GM18861 (cell line): ENCODE measurements at regions not wholly inside any gene's neighbourhood (a gene's known extent, or its start where the extent isn't known, plus 50 kb on each side); places are given as distances from the start of the nearest gene placed in this dataset.
"Not testable (repeated sequence)": the region's sequence is repeated elsewhere in the genome, so short reads cannot be mapped to it uniquely, and the experiment has no call there.

Experiments used
- ATAC-seq: cut with Tn5 transposase; IDR thresholded peaks from one replicate; pipeline ENCODE4 v1.9.1; 2021; ENCODE audit not compliant: unreplicated experiment

DNA sequence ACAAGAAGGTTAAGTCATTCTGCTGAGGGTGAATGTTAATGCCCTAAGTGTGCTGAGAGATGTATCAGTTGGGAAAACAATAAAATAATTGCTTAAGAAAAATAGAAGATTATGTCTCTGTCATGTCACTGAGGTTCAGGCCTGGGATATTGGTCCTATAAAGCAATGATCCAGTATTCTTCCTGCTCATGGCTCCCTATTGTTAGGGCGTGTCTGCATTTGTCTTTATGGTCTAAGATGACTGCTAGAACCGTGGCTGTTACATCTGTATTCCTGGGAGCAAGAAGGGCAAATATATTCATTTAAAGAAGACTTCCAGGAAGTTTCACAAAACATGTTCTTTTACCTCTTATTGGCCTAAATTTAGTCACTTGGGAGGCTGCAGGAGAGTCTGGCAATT is 125.0 kb downstream of the KCNE4 start:
- ATAC-seq: no peak

- no peak for ATAC-seq
These were observed 128.5 kb downstream of the KCNE4 start for GRCh38 chr2:223180463-223180862.

- ATAC-seq: no peak
These were observed 129.6 kb downstream of the KCNE4 start for GRCh38 chr2:223181561-223181960.

GRCh38 chr2:223182356-223182755 is 130.4 kb downstream of the KCNE4 start:
- no peak for ATAC-seq

- no peak for ATAC-seq
These were observed 133.6 kb downstream of the KCNE4 start for GRCh38 chr2:223185638-223186037.

- no peak for ATAC-seq
These were observed 135.3 kb downstream of the KCNE4 start for GRCh38 chr2:223187256-223187655.

DNA sequence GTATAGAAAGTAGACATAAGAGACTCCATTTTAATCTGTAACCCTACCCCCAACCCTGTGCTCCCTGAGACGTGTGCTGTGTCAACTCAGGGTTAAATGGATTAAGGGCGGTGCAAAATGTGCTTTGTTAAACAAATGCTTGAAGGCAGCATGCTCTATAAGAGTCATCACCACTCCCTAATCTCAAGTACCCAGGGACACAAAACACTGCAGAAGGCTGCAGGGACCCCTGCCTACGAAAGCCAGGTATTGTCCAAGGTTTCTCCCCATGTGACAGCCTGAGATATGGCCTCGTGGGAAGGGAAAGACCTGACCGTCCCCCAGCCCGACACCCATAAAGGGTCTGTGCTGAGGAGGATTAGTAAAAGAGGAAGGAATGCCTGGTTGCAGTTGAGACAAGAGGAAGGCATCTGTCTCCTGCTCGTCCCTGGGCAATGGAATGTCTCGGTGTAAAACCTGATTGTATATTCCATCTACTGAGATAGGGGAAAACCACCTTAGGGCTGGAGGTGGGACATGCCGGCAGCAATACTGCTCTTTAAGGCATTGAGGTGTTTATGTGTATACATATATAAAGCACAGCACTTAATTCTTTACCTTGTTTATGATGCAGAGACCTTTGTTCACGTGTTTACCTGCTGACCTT is 138.7 kb downstream of the KCNE4 start:
- ATAC-seq: not testable (repeated sequence)

GRCh38 chr2:223196331-223196730 is 144.3 kb downstream of the KCNE4 start:
- ATAC-seq: no peak

DNA sequence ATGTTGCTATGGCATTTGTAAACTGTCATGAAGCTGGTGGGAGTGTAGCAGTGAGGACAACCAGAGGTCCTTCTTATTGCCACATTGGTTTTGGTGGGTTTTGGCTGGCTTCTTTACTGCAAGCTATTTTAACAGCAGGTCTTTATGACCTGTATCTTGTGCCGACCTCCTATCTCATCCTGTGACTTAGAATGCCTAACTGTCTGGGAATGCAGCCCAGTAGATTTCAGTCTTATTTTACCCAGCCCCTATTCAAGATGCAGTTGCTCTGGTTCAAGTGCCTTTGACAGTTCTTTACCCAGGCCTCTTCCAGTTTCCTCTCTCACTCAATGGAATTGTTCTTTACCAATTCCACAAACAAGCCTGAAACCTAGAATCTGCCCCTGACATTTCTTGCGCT is 145.1 kb downstream of the KCNE4 start:
- ATAC-seq: no peak

DNA sequence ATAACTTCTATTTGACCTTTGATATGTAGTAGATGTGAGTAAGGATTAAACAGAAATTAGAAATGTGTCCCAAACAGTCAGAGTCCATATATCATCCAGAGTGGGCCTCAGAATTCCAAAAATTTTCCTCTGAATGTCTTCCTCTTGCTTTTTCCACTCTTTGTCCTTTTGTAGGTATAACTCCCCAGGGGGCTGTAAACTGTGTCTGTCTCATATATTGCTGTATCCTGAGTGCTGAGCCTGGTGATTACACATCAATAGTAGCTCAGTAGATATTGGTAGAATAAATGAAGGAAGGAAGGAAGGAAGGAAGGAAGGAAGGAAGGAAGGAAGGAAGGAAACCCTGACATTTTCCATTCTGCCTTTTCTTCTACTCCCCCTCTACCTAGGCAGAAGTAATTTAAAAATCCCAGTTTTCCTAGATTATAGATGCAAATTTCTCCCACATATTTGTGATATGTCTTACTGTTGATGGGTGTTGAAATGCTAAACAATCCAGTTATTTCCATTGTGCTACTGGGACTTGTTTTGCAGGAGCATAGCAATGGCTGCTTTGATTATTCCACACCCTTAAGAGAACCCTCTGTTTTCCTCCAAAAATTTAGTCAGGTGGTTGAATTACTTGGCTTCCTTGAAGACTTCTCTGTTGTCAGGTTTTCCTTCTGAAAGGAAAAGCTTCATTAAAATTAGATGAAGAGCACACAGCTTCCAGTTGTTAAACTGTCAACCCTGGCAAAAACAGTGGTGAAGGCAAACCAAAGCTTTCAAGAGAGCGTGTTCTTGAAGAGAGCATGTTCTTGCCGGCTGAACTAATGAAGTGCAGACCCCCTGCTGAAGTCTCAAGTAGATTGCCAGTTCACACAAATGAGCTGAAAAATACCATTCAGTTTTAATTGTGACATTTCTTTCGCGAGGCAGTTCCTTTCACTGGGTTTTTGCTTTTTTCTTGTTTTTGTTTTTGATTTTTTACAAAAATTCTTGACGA is 147.8 kb downstream of the KCNE4 start:
- no peak for ATAC-seq

DNA sequence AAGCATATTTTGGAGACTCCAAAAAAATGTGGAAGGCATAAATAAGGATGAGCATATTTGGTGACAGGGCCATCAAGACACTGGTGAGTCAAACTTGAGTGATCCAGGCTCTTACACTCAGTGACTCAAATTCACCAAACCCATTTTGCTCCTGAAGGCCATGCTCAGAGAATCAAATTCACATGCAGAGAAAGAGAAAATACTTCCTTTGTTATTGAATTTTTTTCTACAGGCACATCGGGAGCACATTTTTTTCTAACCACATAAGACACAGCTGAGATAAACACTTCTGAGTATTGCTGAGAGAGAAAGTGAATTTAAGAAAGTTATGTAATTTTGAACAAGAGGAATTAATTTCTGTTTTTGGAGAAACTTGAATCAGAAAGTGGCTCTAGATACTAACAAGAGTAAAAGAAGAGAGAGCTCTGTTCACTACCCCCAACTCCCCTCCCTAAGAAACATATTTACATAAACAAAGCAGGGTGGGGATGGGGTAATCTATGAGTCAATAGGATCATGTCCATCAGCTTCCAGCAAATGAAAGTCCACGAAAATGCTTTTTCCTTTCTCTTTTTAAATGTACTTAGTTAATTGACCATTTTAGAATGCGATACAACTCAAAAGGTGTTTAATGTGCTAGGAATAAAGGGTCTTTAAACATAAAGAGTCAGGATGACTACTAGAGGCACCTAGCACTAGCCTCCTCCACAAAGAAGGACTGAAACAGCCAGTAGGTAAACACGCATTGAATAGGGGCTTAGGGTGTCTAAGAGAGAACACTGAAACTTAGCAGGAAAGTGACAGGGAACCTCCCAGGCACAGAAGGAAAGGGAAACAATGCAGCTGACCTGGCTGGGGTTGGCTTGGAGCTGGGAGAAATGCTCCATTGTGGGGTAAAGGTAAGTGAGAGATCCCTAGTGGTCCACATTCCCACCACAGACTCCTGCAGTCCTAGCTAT is 152.3 kb downstream of the KCNE4 start:
- ATAC-seq: no peak

DNA sequence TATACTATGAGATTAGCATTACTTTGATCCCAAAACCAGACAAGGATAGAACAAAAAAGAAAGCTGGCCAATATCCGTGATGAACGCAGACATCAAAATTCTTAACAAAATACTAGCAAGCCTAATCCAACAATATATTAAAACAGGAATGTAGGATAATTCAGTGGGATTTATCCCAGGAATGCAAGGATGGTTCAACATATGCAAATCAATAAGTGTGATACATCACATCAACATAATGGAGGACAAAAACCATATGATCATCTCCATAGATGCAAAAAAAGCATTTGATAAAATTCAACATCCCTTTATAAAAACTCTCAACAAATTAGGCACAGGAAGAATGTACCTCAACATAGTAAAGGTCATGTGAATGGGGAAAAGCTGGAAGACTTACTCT is 158.5 kb downstream of the KCNE4 start:
- no peak for ATAC-seq

DNA sequence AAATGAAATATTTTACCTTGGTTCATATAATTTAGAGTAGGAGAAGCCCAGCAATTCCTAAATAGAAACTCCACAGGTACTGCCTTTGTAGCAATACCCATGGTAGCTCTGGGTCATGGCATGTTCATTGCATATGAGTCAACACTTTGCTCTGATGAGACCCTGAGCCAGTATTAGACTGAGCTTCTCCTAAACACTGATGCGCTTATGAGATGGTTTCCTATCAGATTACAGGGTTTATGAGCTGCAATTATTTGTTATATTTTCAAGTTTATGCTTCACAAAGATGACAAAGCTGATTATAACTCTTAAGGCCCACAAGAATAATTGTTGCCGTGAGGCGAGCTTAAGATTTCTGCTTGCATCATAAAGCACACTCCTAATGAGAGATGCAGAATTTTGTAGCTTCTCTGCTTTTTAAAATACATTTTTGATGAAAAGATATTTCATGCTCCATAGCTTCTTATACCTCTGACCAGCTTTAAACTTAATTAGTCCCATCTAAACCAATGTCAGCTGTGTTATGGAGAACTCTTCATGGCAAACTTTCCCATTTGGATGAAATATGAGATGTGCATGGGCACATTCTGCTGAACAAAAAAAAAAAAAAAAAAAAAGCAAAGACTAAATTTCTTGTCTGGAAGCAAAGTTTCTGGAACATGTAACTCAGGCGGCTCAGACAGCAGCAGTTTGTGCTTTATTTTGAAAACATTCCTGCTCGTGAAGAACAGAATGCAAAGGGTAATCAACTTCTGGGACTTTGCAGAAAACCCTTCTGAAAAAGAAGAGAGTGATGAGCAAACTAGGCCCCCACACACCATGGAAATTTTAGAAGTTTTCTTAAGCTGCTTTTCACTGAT is 162.6 kb downstream of the KCNE4 start:
- no peak for ATAC-seq

- ATAC-seq: no peak
These were observed 163.2 kb downstream of the KCNE4 start for GRCh38 chr2:223215254-223215516.

DNA sequence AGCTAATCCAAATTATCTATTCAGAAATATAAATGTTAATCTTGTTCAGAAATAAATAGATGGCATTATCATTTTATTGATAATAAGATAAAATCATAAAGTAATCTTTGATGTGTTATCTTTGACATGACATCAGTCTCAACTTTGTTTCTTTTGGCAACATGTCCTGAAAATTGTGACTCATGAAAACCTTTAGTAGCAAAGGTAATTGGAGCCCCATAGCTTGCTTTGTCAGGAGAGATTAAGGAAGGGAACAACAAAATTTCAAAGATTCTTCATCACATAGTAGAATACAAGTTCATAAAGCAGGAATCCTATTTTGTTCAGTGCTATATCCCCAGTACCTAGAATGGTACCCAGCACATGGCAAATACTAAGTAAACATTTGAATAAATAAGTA is 165.4 kb downstream of the KCNE4 start:
- ATAC-seq: no peak

- no peak for ATAC-seq
These were observed 166.7 kb downstream of the KCNE4 start for GRCh38 chr2:223218587-223219178.

- no peak for ATAC-seq
These were observed 168.1 kb downstream of the KCNE4 start for GRCh38 chr2:223219872-223220657.

DNA sequence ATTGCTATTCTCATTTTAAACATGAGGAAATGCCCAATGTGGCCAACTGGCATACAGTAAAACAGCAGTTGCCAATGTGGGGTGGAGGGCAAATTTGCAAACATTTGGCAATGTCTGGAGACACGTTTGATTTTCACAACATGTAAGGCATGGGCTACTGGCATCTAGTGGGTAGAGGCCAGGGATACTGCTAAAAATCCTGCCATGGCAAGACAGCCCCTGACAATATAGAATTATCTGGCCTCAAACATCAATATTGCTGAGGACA is 168.6 kb downstream of the KCNE4 start:
- ATAC-seq: no peak

DNA sequence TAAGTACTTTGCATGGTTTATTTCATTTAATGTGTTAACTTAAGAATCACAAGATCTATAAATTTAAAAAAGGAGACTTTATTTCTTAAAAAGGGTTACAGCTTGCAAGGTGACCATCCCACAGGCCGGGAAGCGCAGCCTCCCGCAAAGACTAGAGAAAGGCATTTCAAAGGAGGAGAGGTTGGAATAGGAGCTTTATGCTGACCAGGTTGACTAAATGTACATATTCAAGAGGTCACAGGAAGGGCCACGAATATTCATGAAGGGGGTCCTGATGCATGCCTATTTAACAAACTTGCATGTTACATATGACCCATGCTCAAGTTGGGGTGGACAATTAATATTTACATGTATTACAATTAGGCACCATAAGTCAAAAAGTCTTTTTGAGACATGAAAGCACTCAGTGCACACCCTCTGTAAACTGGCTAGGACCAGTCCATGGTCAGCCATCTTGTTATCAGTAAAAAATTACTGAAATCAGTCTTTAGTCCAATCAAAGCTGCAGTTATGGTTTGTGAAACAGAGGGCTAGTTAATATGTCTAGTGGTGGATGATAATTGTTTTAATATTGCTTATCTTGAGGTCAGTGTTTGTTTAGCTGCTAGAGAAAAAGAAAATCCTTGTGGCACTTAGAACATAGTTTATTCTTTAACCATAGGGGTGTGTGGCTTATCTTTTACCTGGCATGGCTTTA is 169.3 kb downstream of the KCNE4 start:
- ATAC-seq: no peak
